ENCODE measurements at regions not wholly inside any gene's neighbourhood (a gene's known extent, or its start where the extent isn't known, plus 50 kb on each side); places are given as distances from the start of the nearest gene placed in this dataset.

DNA sequence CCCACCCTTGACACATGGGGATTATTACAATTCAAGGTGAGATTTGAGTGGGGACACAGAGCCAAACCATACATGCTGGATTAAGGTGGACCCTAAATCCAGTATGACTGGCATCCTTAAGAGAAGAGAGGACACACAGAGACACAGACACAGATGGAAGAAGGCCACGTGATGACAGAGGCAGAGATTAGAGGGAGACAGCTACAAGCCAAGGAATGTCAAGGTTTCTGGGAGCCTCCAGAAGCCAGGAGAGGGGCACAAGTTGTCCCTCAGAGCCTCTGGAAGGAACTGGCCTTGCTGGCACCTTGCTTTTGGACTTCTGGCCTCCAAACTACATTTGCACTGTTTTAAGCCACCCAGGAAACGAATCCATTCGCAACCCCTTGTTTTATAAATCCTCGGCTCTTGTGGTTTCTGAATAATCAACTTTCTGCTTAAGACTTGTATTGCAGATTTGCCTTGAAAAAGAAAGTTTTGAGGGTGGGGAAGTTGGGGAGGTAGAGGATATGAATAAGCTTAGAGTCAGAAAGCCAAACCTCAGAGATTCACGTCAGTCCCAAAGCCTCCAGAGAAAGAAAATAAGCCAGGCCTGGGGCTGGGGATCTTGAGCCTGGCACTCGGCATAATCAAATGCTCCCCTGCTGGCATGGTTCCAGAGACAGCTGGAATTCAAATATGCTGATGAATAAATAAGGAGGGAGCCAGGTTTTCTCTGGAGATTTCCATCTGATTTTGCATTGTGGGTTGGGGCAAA, 224.2 kb upstream of the PWP1 start:
- Histone ChIP-seq H3K27me3 (ENCODE audit: low read depth) (no peaks in the 10 kb centered on the region), H3K9me3 (no peaks in the 10 kb centered on the region), H3K36me3 (no peaks in the 10 kb centered on the region), H3K4me3 (no peak overlapping the region), H3K4me1 (no peaks in the 10 kb centered on the region), H3K27ac (no peak overlapping the region)
- intact Hi-C loops (cut with DNase I) = no loop called here
- ATAC-seq = no peak
- TF ChIP-seq, protein P1, sequence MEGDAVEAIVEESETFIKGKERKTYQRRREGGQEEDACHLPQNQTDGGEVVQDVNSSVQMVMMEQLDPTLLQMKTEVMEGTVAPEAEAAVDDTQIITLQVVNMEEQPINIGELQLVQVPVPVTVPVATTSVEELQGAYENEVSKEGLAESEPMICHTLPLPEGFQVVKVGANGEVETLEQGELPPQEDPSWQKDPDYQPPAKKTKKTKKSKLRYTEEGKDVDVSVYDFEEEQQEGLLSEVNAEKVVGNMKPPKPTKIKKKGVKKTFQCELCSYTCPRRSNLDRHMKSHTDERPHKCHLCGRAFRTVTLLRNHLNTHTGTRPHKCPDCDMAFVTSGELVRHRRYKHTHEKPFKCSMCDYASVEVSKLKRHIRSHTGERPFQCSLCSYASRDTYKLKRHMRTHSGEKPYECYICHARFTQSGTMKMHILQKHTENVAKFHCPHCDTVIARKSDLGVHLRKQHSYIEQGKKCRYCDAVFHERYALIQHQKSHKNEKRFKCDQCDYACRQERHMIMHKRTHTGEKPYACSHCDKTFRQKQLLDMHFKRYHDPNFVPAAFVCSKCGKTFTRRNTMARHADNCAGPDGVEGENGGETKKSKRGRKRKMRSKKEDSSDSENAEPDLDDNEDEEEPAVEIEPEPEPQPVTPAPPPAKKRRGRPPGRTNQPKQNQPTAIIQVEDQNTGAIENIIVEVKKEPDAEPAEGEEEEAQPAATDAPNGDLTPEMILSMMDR (IDR thresholded peaks at IDR 0.05) = no peak
- DNase-seq = no peak

GRCh38 chr12:107462428-107463332, 222.9 kb upstream of the PWP1 start:
- DNase-seq (no peak), ATAC-seq (no peak)
- H3K4me1 ChIP-seq = no peaks in the 10 kb centered on the region
- intact Hi-C loops (cut with DNase I) = no loop called here
- H3K36me3 ChIP-seq = no peaks in the 10 kb centered on the region
- H3K27ac ChIP-seq = no peak overlapping the region
- no peaks in the 10 kb centered on the region for H3K27me3 ChIP-seq (ENCODE audit: low read depth)
- TF ChIP-seq, protein P1 (IDR thresholded peaks at IDR 0.05) = no peak
- no peak overlapping the region for H3K4me3 ChIP-seq
- H3K9me3 ChIP-seq = no peaks in the 10 kb centered on the region

GRCh38 chr12:107464644-107465043, 221.0 kb upstream of the PWP1 start:
- Histone ChIP-seq H3K4me3 (no peak overlapping the region), H3K27me3 (ENCODE audit: low read depth) (no peaks in the 10 kb centered on the region), H3K27ac (no peak overlapping the region), H3K36me3 (no peaks in the 10 kb centered on the region), H3K9me3 (no peaks in the 10 kb centered on the region), H3K4me1 (peaks cover 4% of the 10 kb centered on the region)
- intact Hi-C loops (cut with DNase I) = no loop called here
- TF ChIP-seq, protein P1 (IDR thresholded peaks at IDR 0.05) = no peak
- ATAC-seq (no peak), DNase-seq (no peak)

GRCh38 chr12:107465625-107466024, 220.0 kb upstream of the PWP1 start:
- ATAC-seq (no peak), DNase-seq (no peak)
- no peaks in the 10 kb centered on the region for H3K36me3 ChIP-seq
- no peaks in the 10 kb centered on the region for H3K9me3 ChIP-seq
- H3K27ac ChIP-seq = no peak overlapping the region
- peaks cover 4% of the 10 kb centered on the region for H3K4me1 ChIP-seq
- H3K27me3 ChIP-seq (ENCODE audit: low read depth) = no peaks in the 10 kb centered on the region
- TF ChIP-seq, protein P1 (IDR thresholded peaks at IDR 0.05) = no peak
- H3K4me3 ChIP-seq = no peak overlapping the region
- intact Hi-C loops (cut with DNase I) = no loop called here

DNA sequence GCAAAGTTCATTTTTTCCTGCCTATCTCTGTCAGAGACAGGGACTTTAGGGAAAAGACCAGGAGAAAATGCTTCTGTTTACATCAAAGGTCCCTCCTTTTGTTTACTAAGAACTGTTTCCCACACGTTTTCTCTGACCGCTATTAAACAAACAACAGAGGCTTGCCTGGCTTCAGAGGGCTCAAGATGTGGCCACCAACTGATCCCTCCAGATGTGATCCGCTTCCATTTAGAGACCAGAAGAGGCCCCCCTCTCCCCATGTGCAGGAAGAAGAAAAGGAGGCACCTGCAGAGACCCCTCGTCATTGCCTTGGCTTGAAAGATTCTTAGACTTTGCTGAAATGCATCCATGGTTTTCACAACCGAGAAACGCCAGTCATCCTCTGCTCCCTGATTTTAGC, 217.9 kb upstream of the PWP1 start:
- DNase-seq (no peak), ATAC-seq (no peak)
- no peaks in the 10 kb centered on the region for H3K9me3 ChIP-seq
- peaks cover 4% of the 10 kb centered on the region for H3K4me1 ChIP-seq
- no peak overlapping the region for H3K4me3 ChIP-seq
- H3K27ac ChIP-seq = no peak overlapping the region
- H3K36me3 ChIP-seq = no peaks in the 10 kb centered on the region
- intact Hi-C loops (cut with DNase I) = no loop called here
- TF ChIP-seq, protein P1 (IDR thresholded peaks at IDR 0.05) = no peak
- H3K27me3 ChIP-seq (ENCODE audit: low read depth) = peaks cover 6% of the 10 kb centered on the region
